ENCODE measurements at regions not wholly inside any gene's neighbourhood (a gene's known extent, or its start where the extent isn't known, plus 50 kb on each side); places are given as distances from the start of the nearest gene placed in this dataset.

- Histone ChIP-seq H3K4me1 (ENCODE audit: control insufficient read depth, insufficient read depth, low read length) (no peaks in the 10 kb centered on the region), H3K27me3 (ENCODE audit: control insufficient read depth, insufficient read depth) (no peaks in the 10 kb centered on the region), H3K27ac (ENCODE audit: low read length) (no peak overlapping the region), H3K9me3 (ENCODE audit: control insufficient read depth, low read length) (no peaks in the 10 kb centered on the region), H3K4me3 (ENCODE audit: low read length) (no peak overlapping the region)
- DNase-seq (no peak), ATAC-seq (no peak)
- WGBS: 64% methylated on average over 15 of the region's 15 CpGs
- intact Hi-C loops (cut with DNase I): no loop called here
These were observed 172.4 kb upstream of the RTL1 start for GRCh38 chr14:101075801-101076413.

GRCh38 chr14:101076451-101077198 is 173.1 kb upstream of the RTL1 start:
- no peak for ATAC-seq
- no peaks in the 10 kb centered on the region for H3K27me3 ChIP-seq (ENCODE audit: control insufficient read depth, insufficient read depth)
- 64% methylated on average over 29 of the region's 29 CpGs for WGBS
- H3K9me3 ChIP-seq (ENCODE audit: control insufficient read depth, low read length): no peaks in the 10 kb centered on the region
- no peak overlapping the region for H3K27ac ChIP-seq (ENCODE audit: low read length)
- peak in 1 of 3 donors; percentile 52 for DNase-seq
- H3K4me1 ChIP-seq (ENCODE audit: control insufficient read depth, insufficient read depth, low read length): no peaks in the 10 kb centered on the region
- intact Hi-C loops (cut with DNase I): no loop called here
- H3K4me3 ChIP-seq (ENCODE audit: low read length): no peak overlapping the region

- Histone ChIP-seq H3K27ac (ENCODE audit: low read length) (no peak overlapping the region), H3K9me3 (ENCODE audit: control insufficient read depth, low read length) (no peaks in the 10 kb centered on the region), H3K4me3 (ENCODE audit: low read length) (no peak overlapping the region), H3K27me3 (ENCODE audit: control insufficient read depth, insufficient read depth) (no peaks in the 10 kb centered on the region), H3K4me1 (ENCODE audit: control insufficient read depth, insufficient read depth, low read length) (no peaks in the 10 kb centered on the region)
- 5% methylated on average over 38 of the region's 38 CpGs for WGBS
- intact Hi-C loops (cut with DNase I): no loop called here
- ATAC-seq (no peak), DNase-seq (peak in 1 of 3 donors; percentile 44)
These were observed 174.1 kb upstream of the RTL1 start for GRCh38 chr14:101077481-101078074.

- Histone ChIP-seq H3K4me3 (ENCODE audit: low read length) (no peak overlapping the region), H3K4me1 (ENCODE audit: control insufficient read depth, insufficient read depth, low read length) (no peaks in the 10 kb centered on the region), H3K9me3 (ENCODE audit: control insufficient read depth, low read length) (no peaks in the 10 kb centered on the region), H3K27me3 (ENCODE audit: control insufficient read depth, insufficient read depth) (no peaks in the 10 kb centered on the region), H3K27ac (ENCODE audit: low read length) (no peak overlapping the region)
- ATAC-seq (no peak), DNase-seq (no peak)
- intact Hi-C loops (cut with DNase I): no loop called here
- WGBS: 70% methylated on average over 8 of the region's 8 CpGs
These were observed 174.8 kb upstream of the RTL1 start for GRCh38 chr14:101078170-101078891.

GRCh38 chr14:101078892-101079221 is 175.3 kb upstream of the RTL1 start:
- H3K9me3 ChIP-seq (ENCODE audit: control insufficient read depth, low read length): no peaks in the 10 kb centered on the region
- no peaks in the 10 kb centered on the region for H3K27me3 ChIP-seq (ENCODE audit: control insufficient read depth, insufficient read depth)
- intact Hi-C loops (cut with DNase I): no loop called here
- no peak overlapping the region for H3K4me3 ChIP-seq (ENCODE audit: low read length)
- no peak overlapping the region for H3K27ac ChIP-seq (ENCODE audit: low read length)
- no peaks in the 10 kb centered on the region for H3K4me1 ChIP-seq (ENCODE audit: control insufficient read depth, insufficient read depth, low read length)
- ATAC-seq: no peak
- 66% methylated on average over 9 of the region's 9 CpGs for WGBS
- DNase-seq: no peak

- ATAC-seq (no peak), DNase-seq (no peak)
- Histone ChIP-seq H3K4me3 (ENCODE audit: low read length) (no peak overlapping the region), H3K27ac (ENCODE audit: low read length) (no peak overlapping the region), H3K4me1 (ENCODE audit: control insufficient read depth, insufficient read depth, low read length) (no peaks in the 10 kb centered on the region), H3K9me3 (ENCODE audit: control insufficient read depth, low read length) (no peaks in the 10 kb centered on the region), H3K27me3 (ENCODE audit: control insufficient read depth, insufficient read depth) (no peaks in the 10 kb centered on the region)
- 96% methylated on average over 2 of the region's 2 CpGs for WGBS
- intact Hi-C loops (cut with DNase I): no loop called here
These were observed 177.5 kb upstream of the RTL1 start for GRCh38 chr14:101080922-101081593.

- DNase-seq: no peak
- no peak for ATAC-seq
- Histone ChIP-seq H3K27me3 (ENCODE audit: control insufficient read depth, insufficient read depth) (no peaks in the 10 kb centered on the region), H3K4me3 (ENCODE audit: low read length) (no peak overlapping the region), H3K9me3 (ENCODE audit: control insufficient read depth, low read length) (no peaks in the 10 kb centered on the region), H3K27ac (ENCODE audit: low read length) (no peak overlapping the region), H3K4me1 (ENCODE audit: control insufficient read depth, insufficient read depth, low read length) (no peaks in the 10 kb centered on the region)
- intact Hi-C loops (cut with DNase I): no loop called here
- WGBS: 75% methylated on average over 10 of the region's 10 CpGs
These were observed 178.5 kb upstream of the RTL1 start for GRCh38 chr14:101082036-101082435.

- intact Hi-C loops (cut with DNase I): no loop called here
- no peak overlapping the region for H3K4me3 ChIP-seq (ENCODE audit: low read length)
- ATAC-seq: no peak
- no peaks in the 10 kb centered on the region for H3K9me3 ChIP-seq (ENCODE audit: control insufficient read depth, low read length)
- H3K4me1 ChIP-seq (ENCODE audit: control insufficient read depth, insufficient read depth, low read length): no peaks in the 10 kb centered on the region
- H3K27ac ChIP-seq (ENCODE audit: low read length): no peak overlapping the region
- DNase-seq: no peak
- H3K27me3 ChIP-seq (ENCODE audit: control insufficient read depth, insufficient read depth): no peaks in the 10 kb centered on the region
- 82% methylated on average over 10 of the region's 10 CpGs for WGBS
These were observed 179.2 kb upstream of the RTL1 start for GRCh38 chr14:101082436-101083384.

- WGBS: 72% methylated on average over 18 of the region's 18 CpGs
- Histone ChIP-seq H3K27me3 (ENCODE audit: control insufficient read depth, insufficient read depth) (no peaks in the 10 kb centered on the region), H3K9me3 (ENCODE audit: control insufficient read depth, low read length) (no peaks in the 10 kb centered on the region), H3K27ac (ENCODE audit: low read length) (no peak overlapping the region), H3K4me1 (ENCODE audit: control insufficient read depth, insufficient read depth, low read length) (no peaks in the 10 kb centered on the region), H3K4me3 (ENCODE audit: low read length) (no peak overlapping the region)
- intact Hi-C loops (cut with DNase I): no loop called here
- ATAC-seq (no peak), DNase-seq (no peak)
These were observed 180.3 kb upstream of the RTL1 start for GRCh38 chr14:101083564-101084435.
